VCaP (cell line): ENCODE measurements at regions not wholly inside any gene's neighbourhood (a gene's known extent, or its start where the extent isn't known, plus 50 kb on each side); places are given as distances from the start of the nearest gene placed in this dataset.

Experiments used
- H3K27ac ChIP-seq: fragments of 450-650 bp; 2 replicates; pipeline ENCODE4 v1.5.1; 2017
- TF ChIP-seq, protein P1 (sequence below): fragments of 450-650 bp; conservative IDR thresholded peaks from 2 replicates; pipeline ENCODE4 v1.5.1; 2017; ENCODE audit warnings: mild to moderate bottlenecking, moderate library complexity

GRCh38 chr9:73344060-73344459 lies 192.4 kb downstream of the ANXA1 start:
- no peak overlapping the region for H3K27ac ChIP-seq
- TF ChIP-seq, protein P1, sequence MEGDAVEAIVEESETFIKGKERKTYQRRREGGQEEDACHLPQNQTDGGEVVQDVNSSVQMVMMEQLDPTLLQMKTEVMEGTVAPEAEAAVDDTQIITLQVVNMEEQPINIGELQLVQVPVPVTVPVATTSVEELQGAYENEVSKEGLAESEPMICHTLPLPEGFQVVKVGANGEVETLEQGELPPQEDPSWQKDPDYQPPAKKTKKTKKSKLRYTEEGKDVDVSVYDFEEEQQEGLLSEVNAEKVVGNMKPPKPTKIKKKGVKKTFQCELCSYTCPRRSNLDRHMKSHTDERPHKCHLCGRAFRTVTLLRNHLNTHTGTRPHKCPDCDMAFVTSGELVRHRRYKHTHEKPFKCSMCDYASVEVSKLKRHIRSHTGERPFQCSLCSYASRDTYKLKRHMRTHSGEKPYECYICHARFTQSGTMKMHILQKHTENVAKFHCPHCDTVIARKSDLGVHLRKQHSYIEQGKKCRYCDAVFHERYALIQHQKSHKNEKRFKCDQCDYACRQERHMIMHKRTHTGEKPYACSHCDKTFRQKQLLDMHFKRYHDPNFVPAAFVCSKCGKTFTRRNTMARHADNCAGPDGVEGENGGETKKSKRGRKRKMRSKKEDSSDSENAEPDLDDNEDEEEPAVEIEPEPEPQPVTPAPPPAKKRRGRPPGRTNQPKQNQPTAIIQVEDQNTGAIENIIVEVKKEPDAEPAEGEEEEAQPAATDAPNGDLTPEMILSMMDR, result no peak

DNA sequence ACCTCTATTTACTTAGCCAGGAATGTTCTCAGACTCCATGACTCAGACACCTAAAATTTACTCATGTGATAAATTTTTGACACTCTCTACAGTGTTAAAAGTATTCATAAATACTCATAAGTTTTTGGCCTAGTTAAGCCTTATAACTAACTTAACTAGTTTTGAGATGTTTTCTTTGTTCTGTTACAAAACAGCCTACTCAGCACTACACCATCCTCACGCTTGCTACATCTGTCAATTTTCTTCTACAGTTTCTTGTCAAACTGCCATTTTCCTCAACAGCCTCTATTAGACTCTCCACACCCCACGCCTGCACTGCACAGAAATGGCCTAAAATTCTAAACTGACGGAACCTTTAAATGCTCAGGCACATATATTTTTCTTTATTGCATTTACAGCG lies 195.5 kb downstream of the ANXA1 start:
- no peak overlapping the region for H3K27ac ChIP-seq
- TF ChIP-seq, protein P1, result no peak

GRCh38 chr9:73347720-73348119 lies 196.1 kb downstream of the ANXA1 start:
- TF ChIP-seq, protein P1, result no peak
- H3K27ac ChIP-seq, result no peak overlapping the region

DNA sequence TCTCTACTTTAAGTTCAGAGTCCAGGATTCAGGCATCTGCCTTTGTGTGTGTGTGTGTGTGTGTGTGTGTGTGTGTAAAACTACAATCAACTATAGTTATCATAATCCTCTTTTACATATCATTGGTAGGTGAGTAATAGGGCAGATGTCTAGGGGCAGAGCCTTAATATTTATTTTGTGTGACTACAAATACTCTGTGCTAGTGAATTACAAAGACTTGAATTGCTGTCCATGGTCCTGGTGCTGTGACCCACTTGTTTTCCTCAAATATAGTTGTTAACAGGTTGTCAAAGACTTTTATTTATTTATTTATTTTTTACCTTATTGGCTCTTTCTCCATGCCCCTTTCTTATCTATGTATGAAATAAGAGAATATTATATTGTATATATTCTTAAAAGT lies 196.8 kb downstream of the ANXA1 start:
- TF ChIP-seq, protein P1, result no peak
- no peak overlapping the region for H3K27ac ChIP-seq

GRCh38 chr9:73349476-73349875 lies 197.8 kb downstream of the ANXA1 start:
- no peak overlapping the region for H3K27ac ChIP-seq
- TF ChIP-seq, protein P1, result no peak

GRCh38 chr9:73357607-73358006 lies 205.9 kb downstream of the ANXA1 start:
- TF ChIP-seq, protein P1, result no peak
- no peak overlapping the region for H3K27ac ChIP-seq

- TF ChIP-seq, protein P1, result no peak
- H3K27ac ChIP-seq, result no peak overlapping the region
Measured at GRCh38 chr9:73370053-73370452, 218.4 kb downstream of the ANXA1 start.

GRCh38 chr9:73371801-73372200 lies 220.1 kb downstream of the ANXA1 start:
- no peak overlapping the region for H3K27ac ChIP-seq
- TF ChIP-seq, protein P1, result no peak
